Ammon's horn (tissue), 1 donor: ENCODE measurements at regions not wholly inside any gene's neighbourhood (a gene's known extent, or its start where the extent isn't known, plus 50 kb on each side); places are given as distances from the start of the nearest gene placed in this dataset.
"Not testable (repeated sequence)": the region's sequence is repeated elsewhere in the genome, so short reads cannot be mapped to it uniquely, and the experiment has no call there.

Experiments used
- DNase-seq: peaks from one replicate; pipeline ENCODE4 v3.0.0-alpha.2; 2016; ENCODE audit warnings: low spot score

- no peak for DNase-seq
Observed at GRCh38 chr20:55158446-55158845, 683.1 kb downstream of the DOK5 start.

GRCh38 chr20:55155360-55155759, 680.0 kb downstream of the DOK5 start:
- DNase-seq = no peak

- DNase-seq = no peak
Observed at GRCh38 chr20:55153001-55153645, 677.7 kb downstream of the DOK5 start.

GRCh38 chr20:55151171-55151570, 675.8 kb downstream of the DOK5 start:
- peak; percentile 10 for DNase-seq

- DNase-seq = no peak
Observed at GRCh38 chr20:55143601-55144000, 668.2 kb downstream of the DOK5 start.

GRCh38 chr20:55142932-55143331, 667.5 kb downstream of the DOK5 start:
- no peak for DNase-seq

GRCh38 chr20:55140631-55141030, 665.2 kb downstream of the DOK5 start:
- no peak for DNase-seq

- no peak for DNase-seq
Observed at GRCh38 chr20:55139173-55139765, 663.9 kb downstream of the DOK5 start.

GRCh38 chr20:55135923-55136322, 660.5 kb downstream of the DOK5 start:
- no peak for DNase-seq

GRCh38 chr20:55132523-55132922, 657.1 kb downstream of the DOK5 start:
- no peak for DNase-seq

GRCh38 chr20:55117577-55117976, 642.2 kb downstream of the DOK5 start:
- not testable (repeated sequence) for DNase-seq

GRCh38 chr20:55116598-55116997, 641.2 kb downstream of the DOK5 start:
- DNase-seq = no peak

- DNase-seq = no peak
Observed at GRCh38 chr20:55103188-55103587, 627.8 kb downstream of the DOK5 start.

- DNase-seq = no peak
Observed at GRCh38 chr20:55099251-55099650, 623.9 kb downstream of the DOK5 start.

GRCh38 chr20:55097621-55098020, 622.2 kb downstream of the DOK5 start:
- no peak for DNase-seq

GRCh38 chr20:55095745-55096400, 620.5 kb downstream of the DOK5 start:
- peak; percentile 8 for DNase-seq

- DNase-seq = no peak
Observed at GRCh38 chr20:55094353-55094861, 619.0 kb downstream of the DOK5 start.

GRCh38 chr20:55090286-55090685, 614.9 kb downstream of the DOK5 start:
- no peak for DNase-seq

- no peak for DNase-seq
Observed at GRCh38 chr20:55086421-55086820, 611.0 kb downstream of the DOK5 start.

GRCh38 chr20:55079917-55080316, 604.5 kb downstream of the DOK5 start:
- DNase-seq = no peak

GRCh38 chr20:55074266-55074840, 599.0 kb downstream of the DOK5 start:
- not testable (repeated sequence) for DNase-seq

GRCh38 chr20:55070001-55070400, 594.6 kb downstream of the DOK5 start:
- DNase-seq = no peak
